ENCODE measurements at regions not wholly inside any gene's neighbourhood (a gene's known extent, or its start where the extent isn't known, plus 50 kb on each side); places are given as distances from the start of the nearest gene placed in this dataset.

- no peaks in the 10 kb centered on the region for H3K9me3 ChIP-seq
- DNase-seq (no peak), ATAC-seq (no peak)
- TF ChIP-seq CTCF (IDR thresholded peaks at IDR 0.05) = no peak
- no peaks in the 10 kb centered on the region for H3K4me1 ChIP-seq
- H3K27me3 ChIP-seq = no peaks in the 10 kb centered on the region
- intact Hi-C loops (cut with DNase I) = no loop called here
- 76 to 88% methylated on average over 2 of the region's 2 CpGs for WGBS, 2 donors
- no peak overlapping the region for H3K27ac ChIP-seq
- H3K4me3 ChIP-seq = no peak overlapping the region
- H3K36me3 ChIP-seq = no peaks in the 10 kb centered on the region
Measured at GRCh38 chr1:86229405-86229975, 72.9 kb upstream of the COL24A1 start.

- Histone ChIP-seq H3K27ac (no peak overlapping the region), H3K27me3 (no peaks in the 10 kb centered on the region), H3K4me3 (no peak overlapping the region), H3K9me3 (no peaks in the 10 kb centered on the region), H3K4me1 (no peaks in the 10 kb centered on the region), H3K36me3 (no peaks in the 10 kb centered on the region)
- 58 to 82% methylated on average over 1 of the region's 1 CpG for WGBS, 2 donors
- DNase-seq = no peak
- no peak for ATAC-seq
- TF ChIP-seq CTCF (IDR thresholded peaks at IDR 0.05) = no peak
- intact Hi-C loops (cut with DNase I) = no loop called here
Measured at GRCh38 chr1:86228546-86228945, 72.0 kb upstream of the COL24A1 start.

DNA sequence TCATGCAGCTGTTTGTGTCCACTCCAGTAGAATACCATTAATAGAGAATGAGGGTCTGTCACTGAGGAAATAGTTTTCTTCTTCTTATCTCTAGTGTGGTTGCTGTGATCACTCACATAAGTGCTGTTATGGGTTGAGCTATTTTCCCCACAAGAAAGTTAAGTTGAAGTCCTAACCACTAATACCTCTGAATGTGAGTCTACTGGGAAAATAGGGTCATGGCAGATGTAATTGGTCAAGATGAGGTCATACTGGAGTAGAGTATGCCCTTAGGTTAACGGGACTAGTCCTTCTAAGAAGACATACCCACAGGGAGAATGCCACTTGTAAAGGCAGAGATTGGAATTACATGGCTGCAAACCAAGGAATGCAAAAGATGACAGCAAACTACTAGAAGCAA, 70.5 kb upstream of the COL24A1 start:
- H3K9me3 ChIP-seq = no peaks in the 10 kb centered on the region
- H3K27me3 ChIP-seq = no peaks in the 10 kb centered on the region
- DNase-seq (no peak), ATAC-seq (no peak)
- H3K36me3 ChIP-seq = no peaks in the 10 kb centered on the region
- no peak overlapping the region for H3K27ac ChIP-seq
- TF ChIP-seq CTCF (IDR thresholded peaks at IDR 0.05) = no peak
- WGBS, 2 donors = 28 to 53% methylated on average over 1 of the region's 1 CpG
- H3K4me3 ChIP-seq = no peak overlapping the region
- no peaks in the 10 kb centered on the region for H3K4me1 ChIP-seq
- intact Hi-C loops (cut with DNase I) = no loop called here

GRCh38 chr1:86226204-86226603, 69.6 kb upstream of the COL24A1 start:
- Histone ChIP-seq H3K36me3 (no peaks in the 10 kb centered on the region), H3K9me3 (no peaks in the 10 kb centered on the region), H3K27me3 (no peaks in the 10 kb centered on the region), H3K4me3 (no peak overlapping the region), H3K27ac (no peak overlapping the region), H3K4me1 (no peaks in the 10 kb centered on the region)
- WGBS, 2 donors = 77 to 81% methylated on average over 1 of the region's 1 CpG
- no peak for ATAC-seq
- no peak for TF ChIP-seq CTCF (IDR thresholded peaks at IDR 0.05)
- DNase-seq = no peak
- intact Hi-C loops (cut with DNase I) = no loop called here

All from heart right ventricle (tissue), 16 donors.